ENCODE measurements at regions not wholly inside any gene's neighbourhood (a gene's known extent, or its start where the extent isn't known, plus 50 kb on each side); places are given as distances from the start of the nearest gene placed in this dataset.
"Not testable (repeated sequence)": the region's sequence is repeated elsewhere in the genome, so short reads cannot be mapped to it uniquely, and the experiment has no call there.

DNA sequence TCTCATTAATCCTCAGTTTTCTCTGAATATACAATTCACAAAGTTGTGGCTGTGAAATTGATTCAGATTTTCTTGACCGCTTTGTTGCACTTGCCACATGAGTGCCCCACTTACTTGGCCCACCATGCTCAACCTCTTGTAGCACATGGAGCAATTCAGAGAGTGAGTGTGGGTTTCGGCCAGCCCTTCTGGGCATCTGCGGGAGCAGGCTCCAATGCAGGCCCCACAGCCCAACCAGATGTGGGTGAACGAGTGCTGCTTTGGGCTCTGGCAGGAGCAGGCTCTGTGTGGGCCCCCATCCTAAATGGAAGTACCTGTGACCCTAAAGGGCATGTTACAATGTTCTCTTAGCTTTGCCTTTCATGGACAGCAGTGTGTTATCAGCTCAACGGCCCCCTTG, 2338.6 kb downstream of the LRRC4C start:
- DNase-seq = no peak

DNA sequence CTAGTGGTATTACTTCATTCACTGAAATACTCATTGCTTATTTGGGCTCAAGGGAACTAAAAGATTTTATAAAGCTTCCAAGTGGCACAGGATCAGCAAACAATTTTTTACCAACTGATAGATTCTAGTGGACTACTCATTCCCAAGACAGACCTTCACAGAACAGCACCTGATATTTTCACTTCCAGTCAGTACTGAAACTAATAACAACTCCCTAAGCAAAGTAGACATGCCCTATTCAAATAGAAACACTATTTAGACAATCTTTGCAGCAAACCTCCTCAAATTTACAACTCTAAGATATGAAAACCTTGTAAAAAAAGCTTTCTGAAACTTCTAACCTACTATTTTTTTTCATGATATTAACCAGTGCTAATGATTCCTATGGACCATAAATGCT, 2345.8 kb downstream of the LRRC4C start:
- no peak for DNase-seq

DNA sequence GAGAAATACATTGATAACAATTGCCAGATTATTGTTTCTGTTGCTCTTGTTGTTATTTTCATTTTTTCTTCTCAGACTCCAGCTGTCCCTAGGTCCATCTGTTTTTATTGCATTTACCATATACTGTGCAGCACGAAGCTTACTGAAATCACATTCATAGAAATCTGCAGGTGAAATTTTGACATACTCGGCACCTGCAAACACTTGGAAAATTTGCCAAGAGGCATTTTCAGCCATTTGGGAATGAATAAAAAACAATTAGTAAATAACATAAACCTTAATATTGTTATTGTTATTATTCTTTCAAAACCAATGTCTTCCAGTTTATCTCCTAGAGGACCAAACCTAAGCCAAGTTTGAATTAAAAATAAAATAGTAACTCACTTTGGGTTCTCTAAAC, 2357.2 kb downstream of the LRRC4C start:
- no peak for DNase-seq

DNA sequence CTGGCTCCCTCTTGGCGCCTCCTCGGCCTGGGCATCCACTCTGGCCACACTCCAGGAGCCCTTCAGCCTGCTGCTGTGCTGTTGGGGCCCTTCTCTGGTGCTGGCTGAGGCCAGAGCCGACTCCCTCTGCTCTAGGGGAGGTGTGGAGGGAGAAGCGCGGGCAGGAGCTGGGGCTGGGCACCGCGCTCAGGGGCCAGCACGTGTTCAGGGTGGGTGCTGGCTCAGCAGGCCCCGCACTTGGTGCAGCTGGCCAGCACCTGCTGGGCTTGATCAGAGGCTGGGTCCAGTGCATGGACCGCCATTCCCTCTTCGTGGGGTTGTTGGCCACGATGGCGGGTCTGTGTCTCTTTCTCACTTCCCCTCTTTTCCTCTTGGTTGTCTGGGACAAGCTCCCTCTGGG, 2381.0 kb downstream of the LRRC4C start:
- no peak for DNase-seq

DNA sequence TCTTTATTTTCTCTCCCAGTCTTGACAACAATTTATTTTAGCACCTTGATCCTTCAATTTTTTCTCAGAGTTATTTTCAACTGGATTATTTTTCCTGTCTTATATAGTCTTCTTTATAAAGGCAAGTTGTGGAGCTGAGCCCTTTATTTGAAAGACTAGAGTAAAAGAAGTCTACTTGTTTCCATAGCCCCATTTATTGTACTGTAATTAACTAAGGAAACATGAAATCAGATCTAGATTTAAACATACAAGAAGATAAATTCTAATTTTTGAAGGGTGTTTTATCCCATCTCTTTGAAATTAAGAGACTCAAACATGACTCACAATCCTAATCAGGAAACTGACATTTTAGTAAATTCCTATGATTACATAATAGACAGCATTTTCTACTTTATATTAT, 2421.8 kb downstream of the LRRC4C start:
- no peak for DNase-seq

DNA sequence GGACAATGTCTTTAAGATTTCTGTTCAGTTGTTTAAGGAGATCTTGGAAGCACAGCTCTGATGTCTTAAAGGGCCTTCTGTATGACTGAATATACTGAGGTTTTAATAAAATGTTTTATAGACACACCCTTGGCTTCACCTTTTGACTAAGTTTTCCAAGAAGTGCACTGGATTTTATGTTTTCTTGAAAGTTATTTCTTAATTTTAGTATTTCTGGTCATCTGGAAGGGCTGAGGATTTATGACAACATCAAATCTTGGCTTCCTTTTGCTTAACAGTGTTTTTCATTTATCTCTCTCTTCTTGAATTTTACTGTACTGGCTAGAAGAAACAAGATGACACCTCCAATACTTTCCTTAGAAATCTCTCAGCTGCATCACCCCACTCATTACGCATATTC, 2423.4 kb downstream of the LRRC4C start:
- no peak for DNase-seq

DNA sequence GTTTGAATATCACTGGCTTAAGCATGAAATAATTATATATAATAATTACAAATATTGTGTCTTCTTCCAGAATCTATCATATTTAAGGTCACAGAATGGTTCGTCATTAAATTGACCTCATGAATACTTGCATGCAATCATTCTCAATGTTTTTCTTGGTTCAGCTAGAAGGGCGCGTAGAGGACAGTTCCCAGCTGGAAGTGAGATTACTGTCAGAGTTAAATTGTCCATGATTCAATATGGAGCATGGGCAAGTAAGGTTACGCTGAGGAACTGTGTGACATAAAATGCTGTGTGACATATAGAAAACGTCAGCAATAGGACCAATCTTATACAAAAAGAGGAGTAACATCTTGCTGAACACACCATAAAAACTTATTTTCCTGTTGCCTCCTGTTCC, 2423.5 kb upstream of the RAG2 start:
- DNase-seq = no peak

DNA sequence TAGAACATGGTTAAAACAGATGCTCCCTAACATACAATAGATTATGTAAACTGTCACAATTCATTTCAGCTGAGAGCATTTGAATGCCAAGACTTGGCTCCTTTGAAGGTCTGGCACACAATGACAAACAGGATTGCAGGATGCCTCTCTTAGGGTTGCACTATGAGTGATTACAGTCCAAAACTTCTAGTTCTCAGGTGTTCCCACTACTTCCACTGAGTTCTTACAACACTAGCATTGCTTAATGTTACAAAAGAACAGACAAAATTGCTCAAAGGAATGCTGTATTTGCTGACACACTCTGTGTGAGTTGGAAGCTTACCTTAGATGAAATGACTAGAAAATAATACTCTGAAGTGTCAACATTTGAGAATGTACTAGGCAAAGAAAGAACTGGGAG, 2413.8 kb upstream of the RAG2 start:
- no peak for DNase-seq

DNA sequence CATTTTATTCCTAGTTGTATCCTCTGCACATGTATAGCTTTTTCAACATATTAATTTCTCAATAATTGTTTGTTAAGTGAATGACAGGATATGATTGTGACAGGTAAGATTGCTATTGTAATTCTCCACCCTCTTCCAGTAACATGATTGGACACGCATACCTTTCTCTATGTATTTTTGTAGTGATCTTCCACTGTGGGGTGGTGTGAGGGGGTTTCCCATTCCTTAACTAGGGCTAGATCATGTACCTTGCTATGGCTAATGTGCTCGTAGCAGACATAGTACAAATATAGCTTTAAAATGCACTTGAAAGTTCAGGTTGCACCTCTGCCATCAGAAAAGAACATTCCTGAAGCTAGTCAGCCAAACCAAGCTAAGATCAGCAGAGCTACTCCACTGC, 2392.8 kb upstream of the RAG2 start:
- no peak for DNase-seq

DNA sequence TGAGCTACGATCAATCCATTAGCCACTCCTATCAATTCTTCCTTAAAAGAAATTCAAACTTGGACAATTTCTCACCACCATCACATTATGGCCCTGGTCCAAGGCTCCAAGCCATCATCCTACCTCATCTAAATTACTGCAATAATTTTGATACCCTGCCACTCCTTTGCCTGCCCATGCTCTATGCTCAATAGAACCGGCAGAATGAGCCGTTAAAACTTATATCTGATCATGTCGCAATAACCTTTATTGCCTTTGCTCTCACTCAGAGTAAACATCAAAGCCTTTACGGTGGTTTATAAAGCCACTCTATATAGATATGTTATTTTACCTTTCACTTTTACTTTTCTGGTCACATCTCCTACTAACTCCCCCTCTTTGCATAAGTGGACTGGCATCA, 2392.1 kb upstream of the RAG2 start:
- DNase-seq = no peak

DNA sequence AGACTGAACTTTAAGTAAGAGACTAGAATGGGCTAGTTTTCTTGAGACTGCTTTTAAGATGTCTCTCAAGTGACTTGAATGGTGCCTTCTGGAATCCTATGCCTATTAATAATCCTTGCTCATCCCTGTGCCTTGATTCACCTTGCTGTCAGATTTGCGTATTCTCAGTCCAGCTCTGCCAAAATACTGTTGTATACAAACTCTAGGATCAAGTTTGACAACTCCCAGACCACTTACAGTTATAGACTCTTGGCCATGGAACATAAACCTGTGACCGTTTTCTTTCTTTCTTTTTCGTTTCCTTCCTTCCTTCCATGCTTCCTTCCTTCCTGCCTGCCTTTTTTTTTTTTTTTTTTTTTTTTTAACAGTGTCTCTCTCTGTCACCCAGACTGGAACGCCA, 2390.9 kb upstream of the RAG2 start:
- DNase-seq = no peak

DNA sequence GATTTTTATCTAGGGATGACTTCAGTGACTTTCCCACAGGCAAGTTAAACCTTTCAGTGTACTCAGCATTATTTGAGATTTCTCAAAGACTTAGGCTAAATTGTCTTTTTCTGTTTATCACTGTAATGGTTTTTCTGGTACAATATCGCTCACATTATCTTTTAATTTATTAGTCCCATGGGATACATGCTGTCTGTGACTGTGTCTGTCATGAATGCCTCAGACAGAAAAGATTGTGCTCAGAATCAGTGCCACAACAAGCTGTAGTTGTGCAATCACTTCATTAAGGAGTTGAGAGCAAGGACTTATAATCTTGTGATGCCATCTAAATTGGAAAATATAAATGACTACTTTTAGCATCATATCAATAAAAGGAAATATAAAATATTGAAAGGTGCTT, 2374.2 kb upstream of the RAG2 start:
- no peak for DNase-seq

DNA sequence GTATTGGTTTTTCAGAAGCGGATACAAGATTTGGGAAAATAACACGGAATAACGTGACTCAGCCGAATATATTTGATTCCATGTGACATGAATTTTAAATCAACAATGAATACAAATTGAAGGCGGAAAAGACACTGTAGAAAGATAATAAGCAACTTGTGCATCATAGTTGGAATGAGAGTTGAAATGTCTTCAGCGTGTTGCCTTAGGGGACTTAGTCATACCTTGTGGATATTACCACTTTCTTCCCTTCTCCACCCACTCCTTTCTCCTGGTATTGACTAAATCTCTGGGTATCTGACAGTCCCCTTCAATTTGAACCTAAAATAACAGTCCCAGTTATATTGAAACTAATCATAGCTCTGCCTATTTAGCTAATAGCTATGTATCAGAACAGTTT, 2373.1 kb upstream of the RAG2 start:
- DNase-seq = no peak

DNA sequence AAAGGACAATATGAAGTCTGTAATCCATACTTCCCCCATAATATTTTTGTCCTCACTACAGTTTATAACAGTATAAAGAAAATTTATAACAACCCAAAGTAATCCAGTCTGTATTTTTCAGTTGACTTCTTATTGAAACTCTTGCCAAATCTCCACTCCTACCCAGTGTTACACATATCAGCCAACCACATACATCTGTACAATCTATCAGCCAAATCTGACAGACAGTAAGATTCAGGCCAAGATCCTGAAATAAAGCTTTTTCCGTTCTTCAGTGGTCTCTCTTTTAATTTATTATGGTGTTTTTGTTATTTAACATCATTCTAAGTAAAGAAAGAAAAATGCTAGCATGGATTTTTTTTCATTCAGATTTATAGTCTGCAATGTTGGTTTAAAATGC, 2370.9 kb upstream of the RAG2 start:
- no peak for DNase-seq

DNA sequence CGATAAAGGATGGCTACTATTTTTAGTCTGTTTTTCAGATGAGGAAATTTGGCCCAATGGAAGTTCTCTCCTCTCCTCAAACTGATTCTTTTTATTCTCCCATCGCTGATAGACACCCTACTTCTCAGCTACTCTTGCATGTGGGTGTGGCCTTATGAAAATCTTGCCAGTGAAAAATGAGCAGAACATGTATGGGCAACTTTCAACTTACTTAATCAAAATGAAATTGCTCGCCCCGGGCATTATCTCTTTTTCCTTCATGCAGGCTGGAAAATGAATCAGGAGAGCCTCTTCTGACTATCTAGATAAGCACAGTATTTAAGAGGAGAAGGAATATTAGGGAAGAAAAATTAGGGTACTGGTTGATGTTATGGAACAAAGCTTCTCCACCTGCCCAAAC, 2354.7 kb upstream of the RAG2 start:
- DNase-seq = no peak

DNA sequence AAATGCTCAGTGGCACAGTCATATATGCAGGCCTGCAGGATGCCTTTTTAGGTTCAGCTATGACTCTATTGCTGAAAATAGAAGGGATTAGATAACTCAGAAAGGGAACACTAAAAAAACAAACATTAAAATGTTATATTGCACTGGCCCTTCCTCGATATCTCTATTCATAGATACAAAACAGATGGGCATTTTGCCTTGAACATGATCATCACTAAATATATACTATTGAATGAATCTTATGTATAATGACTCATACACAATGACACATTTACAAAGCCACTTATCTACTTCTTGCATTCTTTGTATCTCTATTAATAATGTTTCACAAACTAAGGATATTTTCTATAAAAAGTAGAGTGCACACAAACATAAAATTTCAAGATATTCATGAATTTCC, 2352.8 kb upstream of the RAG2 start:
- DNase-seq = no peak

DNA sequence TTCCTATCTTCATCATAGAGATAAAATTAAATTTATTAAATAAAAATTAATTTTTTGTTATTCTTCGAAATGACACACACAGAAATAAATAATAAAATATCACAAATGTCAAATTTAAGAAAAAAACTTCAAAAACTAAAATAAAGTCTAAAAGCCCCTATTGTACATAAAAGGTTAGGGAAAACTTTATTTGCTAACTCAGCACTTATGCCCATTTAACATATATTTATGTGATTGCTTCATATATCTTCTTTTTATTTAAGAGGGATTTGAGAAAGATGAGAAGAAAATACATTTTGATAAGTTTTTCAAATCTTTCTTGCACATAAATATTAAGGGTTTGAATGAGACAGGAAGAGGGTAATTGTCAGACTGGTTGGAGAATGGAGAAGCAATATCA, 2350.4 kb upstream of the RAG2 start:
- no peak for DNase-seq

DNA sequence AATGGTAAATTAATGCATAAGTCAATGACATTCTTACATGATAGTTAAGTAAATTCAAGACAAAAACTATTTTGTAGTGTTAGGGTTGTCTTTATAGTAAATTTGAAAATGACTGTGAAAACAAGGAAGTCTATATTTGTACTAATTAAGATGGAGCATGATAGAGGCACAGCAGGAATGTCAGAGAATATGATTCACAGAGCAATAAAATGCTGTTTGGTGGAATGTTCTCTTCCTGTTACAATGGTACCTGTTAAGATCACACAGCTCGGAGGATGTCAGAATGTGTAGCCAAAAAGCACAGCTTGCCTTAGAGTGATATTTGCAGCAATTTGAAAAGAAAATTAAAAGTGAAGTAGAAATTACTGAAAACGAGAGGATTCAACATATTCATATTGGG, 2339.7 kb upstream of the RAG2 start:
- no peak for DNase-seq

DNA sequence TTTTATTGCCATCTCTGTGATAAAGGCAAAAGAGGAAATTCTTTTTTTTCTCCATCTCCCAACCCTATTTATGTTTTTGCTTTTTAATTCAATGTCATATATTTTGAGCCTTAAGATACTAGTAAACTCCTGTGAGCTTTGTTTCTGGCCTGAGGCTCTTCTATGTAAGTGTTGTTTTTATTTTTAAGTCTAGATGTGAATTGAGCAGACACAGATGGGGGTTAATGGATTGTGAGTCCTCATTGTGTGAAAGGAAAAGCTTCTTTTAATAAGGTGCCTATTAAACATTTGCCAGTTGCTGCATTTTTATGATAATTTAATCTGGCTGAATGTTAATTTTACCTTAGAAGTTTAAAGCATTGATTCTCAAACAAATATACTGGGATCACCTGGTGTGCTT, 2337.9 kb upstream of the RAG2 start:
- DNase-seq = no peak

DNA sequence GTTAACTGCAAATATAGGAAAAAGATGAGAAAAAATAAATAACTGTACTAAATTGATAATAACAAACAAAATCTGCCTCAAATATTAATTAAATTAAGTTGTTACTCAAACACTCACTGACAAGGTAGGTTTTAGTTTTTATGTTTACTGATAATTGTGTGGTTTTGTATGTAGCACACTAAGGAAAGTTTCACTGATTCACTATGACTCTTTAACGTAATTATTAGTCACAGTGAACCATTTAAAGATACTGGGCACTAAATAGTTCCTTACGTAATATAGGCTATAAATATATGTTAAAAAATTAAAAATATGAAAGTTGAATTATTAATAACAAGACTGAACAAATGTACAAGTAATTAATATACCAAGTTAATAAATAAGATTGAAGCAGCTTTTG, 2330.0 kb upstream of the RAG2 start:
- DNase-seq = no peak

DNA sequence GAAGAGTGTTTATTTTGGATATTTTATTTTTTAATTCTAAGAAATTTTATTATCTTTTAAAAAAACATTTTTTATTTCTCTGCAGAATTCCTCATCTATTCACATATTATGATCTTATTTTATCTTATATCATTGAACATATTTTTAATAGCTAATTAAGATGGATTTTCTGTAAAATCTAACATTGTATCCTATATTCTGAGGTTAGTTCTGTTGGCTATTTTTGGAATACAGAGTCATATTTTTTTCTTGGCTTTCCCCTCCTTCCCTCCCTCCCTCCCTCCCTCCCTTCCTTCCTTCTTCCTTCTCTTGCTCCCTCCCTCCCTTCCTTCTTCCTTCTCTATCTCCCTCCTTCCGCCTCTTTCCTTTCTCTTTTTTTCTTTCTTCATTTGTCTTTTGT, 2326.6 kb upstream of the RAG2 start:
- DNase-seq = no peak

DNA sequence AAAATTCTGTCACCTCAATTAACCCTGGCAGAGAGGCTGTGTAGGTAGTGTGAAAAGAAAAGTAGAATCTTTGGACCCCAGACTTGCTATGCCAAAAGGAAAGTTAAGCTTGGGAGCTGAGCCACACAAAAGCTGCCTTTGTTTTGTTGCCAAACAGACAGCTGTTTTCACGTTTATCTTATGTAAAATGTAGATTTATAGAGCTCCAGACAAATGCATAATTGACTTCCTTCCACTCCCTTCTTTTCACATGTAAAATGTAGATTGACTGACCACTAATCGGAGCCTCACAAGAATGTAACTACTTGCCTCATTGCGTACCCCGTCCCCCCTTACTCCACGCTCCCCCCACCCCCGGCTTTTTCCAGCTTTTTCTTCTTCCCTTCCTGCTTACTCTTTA, 2302.2 kb upstream of the RAG2 start:
- no peak for DNase-seq

DNA sequence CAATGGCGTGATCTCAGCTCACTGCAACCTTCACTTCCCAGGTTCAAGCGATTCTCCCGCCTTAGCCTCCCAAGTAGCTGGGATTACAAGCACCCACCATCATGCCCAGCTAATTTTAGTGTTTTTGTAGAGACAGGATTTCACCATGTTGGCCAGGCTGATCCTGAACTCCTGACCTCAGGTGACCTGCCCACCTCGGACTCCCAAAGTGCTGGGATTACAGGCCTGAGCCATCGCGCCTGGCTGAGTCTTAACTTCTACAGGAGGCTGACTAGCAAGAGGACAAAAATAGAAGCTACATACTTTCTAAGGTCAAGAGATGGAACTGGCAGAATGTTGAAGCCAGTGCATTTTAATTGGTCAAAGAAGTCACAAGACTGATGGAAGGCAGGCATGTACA, 2296.2 kb upstream of the RAG2 start:
- not testable (repeated sequence) for DNase-seq

DNA sequence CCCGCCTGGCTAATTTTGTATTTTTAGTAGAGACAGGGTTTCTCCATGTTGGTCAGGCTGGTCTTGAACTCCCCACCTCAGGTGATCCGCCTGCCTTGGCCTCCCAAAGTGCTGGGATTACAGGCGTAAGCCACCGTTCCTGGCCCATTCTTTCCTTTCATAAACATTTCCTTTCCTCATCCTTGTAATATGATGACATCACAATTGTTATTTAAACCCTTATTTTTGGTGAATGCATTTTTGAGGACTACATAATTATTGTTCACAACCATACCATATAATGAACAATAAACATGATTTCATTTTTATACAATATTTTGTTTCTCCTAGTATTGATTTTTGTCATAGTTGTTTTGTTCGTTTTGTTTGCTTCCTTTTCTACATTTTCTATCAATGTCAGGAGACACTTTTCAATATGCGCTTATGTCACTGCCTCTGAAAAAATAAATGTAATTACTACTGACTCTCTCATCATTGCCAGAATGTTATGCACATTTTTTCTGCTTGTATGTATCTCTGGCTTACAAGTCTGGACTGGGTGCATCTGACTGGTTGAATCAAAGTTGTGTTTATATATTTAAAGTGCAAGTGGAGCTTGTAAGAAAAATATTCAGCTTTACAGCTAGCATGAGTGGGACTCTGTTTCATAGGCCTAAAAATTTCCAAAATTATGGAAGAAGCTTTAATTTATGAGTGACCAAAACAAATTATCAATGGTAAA, 2286.3 kb upstream of the RAG2 start:
- no peak for DNase-seq

DNA sequence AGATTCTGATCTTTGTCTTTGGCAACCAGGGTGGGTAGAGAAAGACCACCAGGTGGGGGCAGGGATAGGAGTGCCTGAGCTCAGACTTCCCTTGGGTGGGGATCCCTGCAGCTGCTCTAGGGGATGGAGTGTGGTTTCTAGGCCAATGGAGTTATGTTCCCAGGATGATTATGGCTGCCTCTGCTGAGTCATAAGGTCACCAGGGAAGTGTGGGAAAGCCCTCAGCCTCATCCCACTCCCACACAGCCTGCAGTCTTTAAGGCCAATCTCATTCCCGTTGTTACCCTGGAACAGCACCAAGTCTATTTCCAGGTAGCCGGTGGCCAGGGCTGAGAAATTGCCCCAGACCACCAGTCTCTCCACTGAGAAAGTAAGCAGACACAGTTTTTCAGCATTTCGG, 2269.3 kb upstream of the RAG2 start:
- no peak for DNase-seq

DNA sequence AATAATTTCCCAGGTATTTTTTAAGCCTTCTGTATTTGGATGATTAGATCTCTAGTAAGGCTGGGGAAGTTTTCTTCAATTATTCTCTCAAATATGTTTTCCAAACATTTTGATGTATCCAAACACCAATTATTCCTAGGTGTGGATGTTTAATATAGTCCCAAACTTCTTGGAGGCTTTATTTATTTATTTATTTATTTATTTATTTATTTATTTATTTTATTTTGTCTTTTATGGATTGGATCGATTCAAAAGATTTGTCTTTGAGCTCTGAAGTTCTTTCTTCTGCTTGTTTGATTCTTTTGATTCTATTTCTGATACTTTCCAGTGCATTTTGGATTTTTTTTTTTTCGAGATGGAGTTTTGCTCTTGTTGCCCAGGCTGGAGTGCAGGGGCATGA, 2267.9 kb upstream of the RAG2 start:
- no peak for DNase-seq
